GM10266 (cell line): ENCODE measurements at regions not wholly inside any gene's neighbourhood (a gene's known extent, or its start where the extent isn't known, plus 50 kb on each side); places are given as distances from the start of the nearest gene placed in this dataset.

Experiments used
- DNase-seq: peaks from one replicate; pipeline ENCODE4 v3.0.0; 2012; ENCODE audit errors: extremely low spot score
- TF ChIP-seq, protein P1 (sequence below): IDR thresholded peaks from 2 replicates; pipeline ENCODE4 v1.5.1; 2012; ENCODE audit warnings: mild to moderate bottlenecking, low read depth; ENCODE audit not compliant: control insufficient read depth, insufficient read depth; ENCODE audit errors: missing control alignments

GRCh38 chrX:121154858-121155404 is 107.5 kb downstream of the GLUD2 start:
- no peak for DNase-seq
- TF ChIP-seq, protein P1, sequence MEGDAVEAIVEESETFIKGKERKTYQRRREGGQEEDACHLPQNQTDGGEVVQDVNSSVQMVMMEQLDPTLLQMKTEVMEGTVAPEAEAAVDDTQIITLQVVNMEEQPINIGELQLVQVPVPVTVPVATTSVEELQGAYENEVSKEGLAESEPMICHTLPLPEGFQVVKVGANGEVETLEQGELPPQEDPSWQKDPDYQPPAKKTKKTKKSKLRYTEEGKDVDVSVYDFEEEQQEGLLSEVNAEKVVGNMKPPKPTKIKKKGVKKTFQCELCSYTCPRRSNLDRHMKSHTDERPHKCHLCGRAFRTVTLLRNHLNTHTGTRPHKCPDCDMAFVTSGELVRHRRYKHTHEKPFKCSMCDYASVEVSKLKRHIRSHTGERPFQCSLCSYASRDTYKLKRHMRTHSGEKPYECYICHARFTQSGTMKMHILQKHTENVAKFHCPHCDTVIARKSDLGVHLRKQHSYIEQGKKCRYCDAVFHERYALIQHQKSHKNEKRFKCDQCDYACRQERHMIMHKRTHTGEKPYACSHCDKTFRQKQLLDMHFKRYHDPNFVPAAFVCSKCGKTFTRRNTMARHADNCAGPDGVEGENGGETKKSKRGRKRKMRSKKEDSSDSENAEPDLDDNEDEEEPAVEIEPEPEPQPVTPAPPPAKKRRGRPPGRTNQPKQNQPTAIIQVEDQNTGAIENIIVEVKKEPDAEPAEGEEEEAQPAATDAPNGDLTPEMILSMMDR: no peak

- DNase-seq: peak; percentile 10
- TF ChIP-seq, protein P1: no peak
Observed at GRCh38 chrX:121160987-121161386, 113.6 kb downstream of the GLUD2 start.

DNA sequence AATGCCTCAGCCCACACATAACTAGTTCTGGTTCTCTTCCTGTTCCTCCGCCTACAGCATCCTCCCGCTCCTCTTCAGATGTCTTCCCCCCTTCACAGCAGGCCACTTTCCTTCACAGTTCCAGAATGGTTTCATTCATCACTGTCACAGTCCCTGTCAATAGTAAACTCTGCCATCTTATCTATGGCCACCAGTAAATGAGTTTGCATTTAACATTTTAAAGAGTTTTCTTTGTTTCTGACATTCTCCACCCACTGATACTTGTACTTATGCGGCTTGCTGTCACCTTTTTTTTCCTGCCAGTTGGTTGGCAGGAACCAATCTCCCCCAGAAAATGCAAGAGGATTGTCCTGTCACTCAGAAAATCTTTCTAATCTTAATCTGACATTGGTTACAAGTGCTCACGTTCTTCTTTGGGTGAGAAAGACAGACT is 114.1 kb downstream of the GLUD2 start:
- peak; percentile 8 for DNase-seq
- TF ChIP-seq, protein P1: no peak

GRCh38 chrX:121163443-121163842 is 116.0 kb downstream of the GLUD2 start:
- TF ChIP-seq, protein P1: no peak
- DNase-seq: no peak

- TF ChIP-seq, protein P1: no peak
- no peak for DNase-seq
Observed at GRCh38 chrX:121165930-121166359, 118.5 kb downstream of the GLUD2 start.

- TF ChIP-seq, protein P1: no peak
- no peak for DNase-seq
Observed at GRCh38 chrX:121169099-121170035, 122.0 kb downstream of the GLUD2 start.

GRCh38 chrX:121172703-121173102 is 125.3 kb downstream of the GLUD2 start:
- TF ChIP-seq, protein P1: no peak
- no peak for DNase-seq
